H1 (cell line): ENCODE measurements at regions not wholly inside any gene's neighbourhood (a gene's known extent, or its start where the extent isn't known, plus 50 kb on each side); places are given as distances from the start of the nearest gene placed in this dataset.

Experiments
- CTCF ChIA-PET: fragments of 300-600 bp; sonication (Branson Sonifier 250); formaldehyde crosslinking; loops from one replicate; lab custom pipeline; 2021; ENCODE audit not compliant: partially characterized antibody; lab: Charles Lee
- POLR2A ChIA-PET: fragments of 300-600 bp; sonication (Branson Sonifier 250); formaldehyde crosslinking; loops from one replicate; lab custom pipeline; 2021; ENCODE audit warnings: inconsistent platforms; ENCODE audit not compliant: partially characterized antibody; lab: Charles Lee
- DNase-seq, 2 experiments: peaks; one replicate each; pipeline versions ENCODE4 v3.0.0 to v3.0.0-alpha.2; 2010 to 2022; ENCODE audit warnings: low spot score in 2 of 2, low read depth in 1 of 2, mixed read lengths in 1 of 2
- FAIRE-seq: peaks from 2 replicates; lab custom pipeline; 2011; peaks lifted over from hg19 to GRCh38; lab: Jason Lieb, UNC
- H2AFZ ChIP-seq: 2 replicates; pipeline ENCODE4 v1.8.1; 2012; ENCODE audit warnings: low read length, inconsistent platforms
- H2AK5ac ChIP-seq: 2 replicates; pipeline ENCODE4 v1.6.1; 2013; ENCODE audit warnings: low read depth, low read length
- H2BK120ac ChIP-seq: replicated peaks from 2 replicates; pipeline ENCODE3; 2013; ENCODE audit warnings: low read depth, low read length, inconsistent platforms
- H2BK12ac ChIP-seq: 2 replicates; pipeline ENCODE4 v1.6.1; 2013; ENCODE audit warnings: low read depth, low read length
- H2BK15ac ChIP-seq: 2 replicates; pipeline ENCODE4 v1.6.1; 2013; ENCODE audit warnings: low read length
- H2BK20ac ChIP-seq: 2 replicates; pipeline ENCODE4 v1.6.1; 2013; ENCODE audit warnings: low read length
- H2BK5ac ChIP-seq: 2 replicates; pipeline ENCODE4 v1.6.1; 2013; ENCODE audit warnings: low read depth, low read length
- H3K14ac ChIP-seq: 2 replicates; pipeline ENCODE4 v1.6.1; 2013; ENCODE audit warnings: inconsistent platforms; ENCODE audit not compliant: insufficient read length
- H3K18ac ChIP-seq: 2 replicates; pipeline ENCODE4 v1.6.1; 2013; ENCODE audit warnings: low read length; ENCODE audit errors: extremely low read depth
- H3K23ac ChIP-seq: 2 replicates; pipeline ENCODE4 v1.6.1; 2013; ENCODE audit warnings: inconsistent platforms; ENCODE audit not compliant: insufficient read length
- H3K23me2 ChIP-seq: 2 replicates; pipeline ENCODE4 v1.6.1; 2013; ENCODE audit warnings: low read depth, low read length
- H3K27ac ChIP-seq: 2 replicates; pipeline ENCODE4 v1.6.1; 2011; ENCODE audit warnings: low read depth, low read length, inconsistent platforms
- H3K27me3 ChIP-seq, 4 experiments: replicated peaks in 1 of 4; 1 replicate in 1 of 4; 2 replicates in 3 of 4; pipeline versions ENCODE4 v1.6.1 to v1.8.1; 2011 to 2013; ENCODE audit warnings: low read length in 3 of 4, mild to moderate bottlenecking in 3 of 4, inconsistent platforms in 2 of 4, mixed read lengths in 2 of 4, moderate library complexity in 1 of 4; ENCODE audit not compliant: control insufficient read depth in 3 of 4, insufficient read depth in 3 of 4; ENCODE audit errors: extremely low read depth in 1 of 4
- H3K36me3 ChIP-seq, 4 experiments: 2 replicates each; pipeline versions ENCODE4 v1.6.1 to v1.8.1; 2011 to 2013; ENCODE audit warnings: mild to moderate bottlenecking in 4 of 4, low read length in 3 of 4, moderate library complexity in 2 of 4, control low read depth in 1 of 4, inconsistent platforms in 1 of 4; ENCODE audit not compliant: insufficient read depth in 4 of 4, control insufficient read depth in 2 of 4
- H3K4ac ChIP-seq: replicated peaks from 2 replicates; pipeline ENCODE3; 2013; ENCODE audit warnings: low read length, low read depth, mixed read lengths, inconsistent platforms; ENCODE audit not compliant: insufficient read length
- H3K4me1 ChIP-seq, 4 experiments: replicated peaks in 1 of 4; 1 replicate in 1 of 4; 2 replicates in 3 of 4; pipeline versions ENCODE4 v1.6.1 to v1.8.1; 2011 to 2013; ENCODE audit warnings: low read length in 3 of 4, inconsistent platforms in 2 of 4, mixed read lengths in 1 of 4; ENCODE audit not compliant: insufficient read depth in 4 of 4, control insufficient read depth in 3 of 4
- H3K4me2 ChIP-seq, 2 experiments: 2 replicates each; pipeline versions ENCODE4 v1.6.1 to v1.8.1; 2011 to 2013; ENCODE audit warnings: low read depth in 2 of 2, low read length in 2 of 2, control low read depth in 1 of 2, inconsistent platforms in 1 of 2, mild to moderate bottlenecking in 1 of 2; ENCODE audit not compliant: insufficient read depth in 1 of 2
- H3K4me3 ChIP-seq, 4 experiments: fragments of 200-600, 300-600 bp in 1 of 4; sonication (generic), shearing (Covaris generic), sonication (Bioruptor Twin) in 1 of 4; 2 replicates each; pipeline versions ENCODE4 v1.5.1 to v1.8.1; 2011 to 2016; ENCODE audit warnings: low read length in 4 of 4, low read depth in 3 of 4, control low read depth in 2 of 4, inconsistent platforms in 2 of 4, mild to moderate bottlenecking in 2 of 4, mixed read lengths in 1 of 4, moderate library complexity in 1 of 4; ENCODE audit not compliant: insufficient read depth in 2 of 4; ENCODE audit errors: extremely low read depth in 1 of 4
- H3K56ac ChIP-seq: replicated peaks from 2 replicates; pipeline ENCODE3; 2013; ENCODE audit warnings: low read depth, mild to moderate bottlenecking, mixed read lengths, low read length, inconsistent platforms; ENCODE audit not compliant: insufficient read length
- H3K79me1 ChIP-seq: 2 replicates; pipeline ENCODE4 v1.6.1; 2013; ENCODE audit warnings: low read depth, low read length, control low read depth
- H3K79me2 ChIP-seq, 2 experiments: 2 replicates each; pipeline versions ENCODE4 v1.6.1 to v1.8.1; 2012 to 2013; ENCODE audit warnings: low read length in 2 of 2, mild to moderate bottlenecking in 2 of 2, inconsistent platforms in 1 of 2; ENCODE audit not compliant: insufficient read depth in 2 of 2, control insufficient read depth in 1 of 2
- H3K9ac ChIP-seq, 4 experiments: replicated peaks in 1 of 4; 1 replicate in 1 of 4; 2 replicates in 3 of 4; pipeline versions ENCODE4 v1.6.1 to v1.8.1; 2011 to 2013; ENCODE audit warnings: low read depth in 3 of 4, low read length in 3 of 4, control low read depth in 2 of 4, mild to moderate bottlenecking in 2 of 4, moderate library complexity in 2 of 4, inconsistent platforms in 1 of 4; ENCODE audit errors: extremely low read depth in 1 of 4
- H3K9me3 ChIP-seq, 2 experiments: 2 replicates each; pipeline versions ENCODE4 v1.6.1 to v1.8.1; 2012 to 2013; ENCODE audit warnings: mild to moderate bottlenecking in 2 of 2, moderate library complexity in 2 of 2, control low read depth in 1 of 2, inconsistent platforms in 1 of 2, low read depth in 1 of 2, low read length in 1 of 2, mixed read lengths in 1 of 2; ENCODE audit not compliant: insufficient read depth in 2 of 2
- H4K20me1 ChIP-seq, 2 experiments: replicated peaks in 1 of 2; 2 replicates each; pipeline versions ENCODE3 to v1.8.1; 2011 to 2013; ENCODE audit warnings: inconsistent platforms in 2 of 2, low read length in 2 of 2, mild to moderate bottlenecking in 1 of 2; ENCODE audit not compliant: insufficient read depth in 2 of 2, control insufficient read depth in 1 of 2
- H4K5ac ChIP-seq: 2 replicates; pipeline ENCODE4 v1.6.1; 2013; ENCODE audit warnings: low read length, low read depth, mixed read lengths, inconsistent platforms; ENCODE audit not compliant: insufficient read length
- H4K8ac ChIP-seq: 2 replicates; pipeline ENCODE4 v1.8.0; 2013; ENCODE audit warnings: mild to moderate bottlenecking, moderate library complexity, low read length, inconsistent platforms; ENCODE audit not compliant: insufficient read depth; ENCODE audit errors: extremely low read depth
- H4K91ac ChIP-seq: replicated peaks from 2 replicates; pipeline ENCODE3; 2013; ENCODE audit warnings: low read length, mixed read lengths, inconsistent platforms; ENCODE audit not compliant: insufficient read length
- BRCA1 ChIP-seq: IDR thresholded peaks from 2 replicates; pipeline ENCODE4 v1.6.1; 2012; ENCODE audit warnings: low read depth, low read length, improper control_type of control experiment
- CBX5 ChIP-seq: fragments of 300-800, 300-1000 bp; sonication (generic); IDR thresholded peaks from 2 replicates; pipeline ENCODE4 v1.7.1; 2016; ENCODE audit warnings: antibody characterized with exemption, low read length, low read depth
- CEBPB ChIP-seq: IDR thresholded peaks from 2 replicates; pipeline ENCODE4 v1.6.1; 2012; ENCODE audit warnings: low read depth, low read length
- GABPA ChIP-seq: IDR thresholded peaks from 2 replicates; pipeline ENCODE4 v1.6.1; 2011; ENCODE audit warnings: mild to moderate bottlenecking, low read length, moderate library complexity, borderline replicate concordance; ENCODE audit not compliant: insufficient read depth
- GTF2F1 ChIP-seq: IDR thresholded peaks from 2 replicates; pipeline ENCODE4 v1.6.1; 2012; ENCODE audit warnings: low read depth, low read length, improper control_type of control experiment, borderline replicate concordance
- NANOG ChIP-seq: IDR thresholded peaks from 2 replicates; pipeline ENCODE4 v1.6.1; 2011; ENCODE audit warnings: low read length, low read depth, mild to moderate bottlenecking, inconsistent platforms; ENCODE audit not compliant: insufficient read depth, poor library complexity, severe bottlenecking
- NRF1 ChIP-seq: IDR thresholded peaks from 2 replicates; pipeline ENCODE4 v1.6.1; 2011; ENCODE audit warnings: mild to moderate bottlenecking, low read depth, low read length, improper control_type of control experiment
- RFX5 ChIP-seq: IDR thresholded peaks from 2 replicates; pipeline ENCODE4 v1.6.1; 2011; ENCODE audit warnings: low read depth, low read length, improper control_type of control experiment, borderline replicate concordance
- RNF2 ChIP-seq: fragments of 200-900, 300-1000 bp; sonication (generic); IDR thresholded peaks from 2 replicates; pipeline ENCODE4 v1.7.1; 2016; ENCODE audit warnings: borderline replicate concordance, low read depth, mild to moderate bottlenecking, antibody characterized with exemption, low read length; ENCODE audit not compliant: poor library complexity, severe bottlenecking; ENCODE audit errors: missing control alignments
- SUZ12 ChIP-seq: fragments of 200-600 bp; sonication (generic); IDR thresholded peaks from 2 replicates; pipeline ENCODE4 v1.6.1; 2012; ENCODE audit warnings: mild to moderate bottlenecking, inconsistent platforms, low read length, moderate library complexity, mixed read lengths
- ZNF274 ChIP-seq: IDR thresholded peaks from 2 replicates; pipeline ENCODE4 v1.7.0; 2012; ENCODE audit warnings: low read length, borderline replicate concordance; ENCODE audit errors: extremely low read depth
- WGBS, 2 experiments: shearing (Covaris generic) in 1 of 2; methylation state at CpG; one replicate each; pipeline versions ENCODE4 v1.1.6 to v1.1.7; 2013 to 2015; ENCODE audit warnings: low lambda C conversion rate in 2 of 2, mixed read lengths in 2 of 2, inconsistent platforms in 1 of 2, low coverage in 1 of 2, missing lambda C conversion rate in 1 of 2; ENCODE audit not compliant: insufficient replicate concordance in 2 of 2, insufficient coverage in 1 of 2, insufficient read length in 1 of 2; ENCODE audit errors: extremely low coverage in 1 of 2, missing lambda C conversion rate in 1 of 2; 5-methylcytosine and 5-hydroxymethylcytosine counted together

- Histone ChIP-seq H2BK20ac (no peak overlapping the region), H3K79me2 (no peaks in the 10 kb centered on the region), H3K23ac (no peak overlapping the region), H3K4me1 (no peaks in the 10 kb centered on the region), H4K20me1 (no peaks in the 10 kb centered on the region), H2BK12ac (no peak overlapping the region), H2BK120ac (no peak overlapping the region), H4K91ac (no peak overlapping the region), H2AFZ (no peak overlapping the region), H2AK5ac (no peak overlapping the region), H3K9me3 (peaks cover 0 to 8% of the 10 kb centered on the region in 2 experiments; a peak in 1 of 4 replicates), H3K18ac (no peak overlapping the region), H3K56ac (no peak overlapping the region), H3K4me3 (no peak overlapping the region), H3K36me3 (no peaks in the 10 kb centered on the region), H4K5ac (no peak overlapping the region), H3K27ac (no peak overlapping the region), H2BK15ac (no peak overlapping the region), H3K79me1 (no peaks in the 10 kb centered on the region), H3K9ac (no peak overlapping the region), H4K8ac (no peak overlapping the region), H2BK5ac (no peak overlapping the region), H3K4ac (no peak overlapping the region), H3K27me3 (no peaks in the 10 kb centered on the region), H3K4me2 (no peak overlapping the region), H3K14ac (no peak overlapping the region), H3K23me2 (no peaks in the 10 kb centered on the region)
- no peak for FAIRE-seq
- DNase-seq: no peak
- TF ChIP-seq NRF1 (no peak), RFX5 (no peak), BRCA1 (no peak), SUZ12 (no peak), GABPA (no peak), ZNF274 (no peak), CBX5 (no peak), CEBPB (no peak), NANOG (no peak), RNF2 (no peak), GTF2F1 (no peak)
- POLR2A ChIA-PET: interaction anchor here (0.9 kb wide), 1 partner anchor 18 kb away, joined by 3 read pairs; no protein-coding TSS in a partner anchor
- CTCF ChIA-PET: interaction anchor here (0.7 to 1.1 kb wide), 3 partner anchors 18 to 117 kb away, joined by 3 read pairs; no protein-coding TSS in a partner anchor
- WGBS, 2 experiments: 65% methylated on average over 2 of the region's 2 CpGs; no CpG with 5 or more reads in 1 of the 2 experiments
Measured at GRCh38 chr16:86637744-86638143, 59.4 kb downstream of the FOXL1 start.
